ENCODE measurements at regions not wholly inside any gene's neighbourhood (a gene's known extent, or its start where the extent isn't known, plus 50 kb on each side); places are given as distances from the start of the nearest gene placed in this dataset.

GRCh38 chr2:18647731-18648130 lies 58.4 kb upstream of the NT5C1B start:
- no peak for TF ChIP-seq CTCF (IDR thresholded peaks at IDR 0.05)
- intact Hi-C loops (cut with DNase I, micrococcal nuclease): no loop called here
- H3K9me3 ChIP-seq (ENCODE audit: control insufficient read depth in 1 of 2, insufficient read depth in 1 of 2, low read length in 2 of 2): no peaks in the 10 kb centered on the region
- Mint-ChIP-seq H3K9me3 (no peaks in the 10 kb centered on the region), H3K36me3 (ENCODE audit: low read depth) (peaks cover 46% of the 10 kb centered on the region), H3K4me3 (no peak overlapping the region), H3K27me3 (no peaks in the 10 kb centered on the region), H3K4me1 (ENCODE audit: low read depth) (no peaks in the 10 kb centered on the region), H3K27ac (no peak overlapping the region)
- no peak overlapping the region for H3K27ac ChIP-seq (ENCODE audit: low read depth in 1 of 2, low read length in 2 of 2)
- H3K4me3 ChIP-seq (ENCODE audit: low read length): no peak overlapping the region
- ChIA-PET CTCF (no interaction called here), POLR2A (no interaction called here)
- H3K4me1 ChIP-seq (ENCODE audit: insufficient read depth, low read length): no peaks in the 10 kb centered on the region
- no peaks in the 10 kb centered on the region for H3K27me3 ChIP-seq (ENCODE audit: control insufficient read depth in 1 of 2, insufficient read depth in 2 of 2, low read length in 2 of 2)
- DNase-seq: no peak
- ATAC-seq (ENCODE audit: poor library complexity): no peak
- no peaks in the 10 kb centered on the region for H3K36me3 ChIP-seq (ENCODE audit: insufficient read depth, low read length)

- H3K36me3 Mint-ChIP-seq (ENCODE audit: low read depth): peaks cover 59% of the 10 kb centered on the region
- no peak overlapping the region for H3K4me3 Mint-ChIP-seq
- no peak for DNase-seq
- no peaks in the 10 kb centered on the region for H3K27me3 Mint-ChIP-seq
- no peak for TF ChIP-seq CTCF (IDR thresholded peaks at IDR 0.05)
- H3K4me3 ChIP-seq (ENCODE audit: low read length): no peak overlapping the region
- no peaks in the 10 kb centered on the region for H3K36me3 ChIP-seq (ENCODE audit: insufficient read depth, low read length)
- no peaks in the 10 kb centered on the region for H3K4me1 ChIP-seq (ENCODE audit: insufficient read depth, low read length)
- H3K4me1 Mint-ChIP-seq (ENCODE audit: low read depth): no peaks in the 10 kb centered on the region
- H3K27ac ChIP-seq (ENCODE audit: low read depth in 1 of 2, low read length in 2 of 2): no peak overlapping the region
- intact Hi-C loops (cut with DNase I, micrococcal nuclease): no loop called here
- ChIA-PET POLR2A (no interaction called here), CTCF (no interaction called here)
- ATAC-seq (ENCODE audit: poor library complexity): no peak
- H3K9me3 Mint-ChIP-seq: no peaks in the 10 kb centered on the region
- H3K9me3 ChIP-seq (ENCODE audit: control insufficient read depth in 1 of 2, insufficient read depth in 1 of 2, low read length in 2 of 2): no peaks in the 10 kb centered on the region
- no peak overlapping the region for H3K27ac Mint-ChIP-seq
- no peaks in the 10 kb centered on the region for H3K27me3 ChIP-seq (ENCODE audit: control insufficient read depth in 1 of 2, insufficient read depth in 2 of 2, low read length in 2 of 2)
Observed at GRCh38 chr2:18645315-18645714, 55.9 kb upstream of the NT5C1B start.

- intact Hi-C loops (cut with DNase I, micrococcal nuclease): no loop called here
- POLR2A ChIA-PET: no interaction called here
- no peaks in the 10 kb centered on the region for H3K36me3 ChIP-seq (ENCODE audit: insufficient read depth, low read length)
- CTCF ChIA-PET: no interaction called here
- Mint-ChIP-seq H3K36me3 (ENCODE audit: low read depth) (peaks cover 65% of the 10 kb centered on the region), H3K27ac (no peak overlapping the region), H3K9me3 (no peaks in the 10 kb centered on the region), H3K27me3 (no peaks in the 10 kb centered on the region), H3K4me1 (ENCODE audit: low read depth) (no peaks in the 10 kb centered on the region), H3K4me3 (no peak overlapping the region)
- H3K27me3 ChIP-seq (ENCODE audit: control insufficient read depth in 1 of 2, insufficient read depth in 2 of 2, low read length in 2 of 2): no peaks in the 10 kb centered on the region
- DNase-seq (no peak), ATAC-seq (ENCODE audit: poor library complexity) (no peak)
- no peak overlapping the region for H3K27ac ChIP-seq (ENCODE audit: low read depth in 1 of 2, low read length in 2 of 2)
- no peak overlapping the region for H3K4me3 ChIP-seq (ENCODE audit: low read length)
- H3K9me3 ChIP-seq (ENCODE audit: control insufficient read depth in 1 of 2, insufficient read depth in 1 of 2, low read length in 2 of 2): peaks cover 0 to 8% of the 10 kb centered on the region in 2 experiments
- H3K4me1 ChIP-seq (ENCODE audit: insufficient read depth, low read length): no peaks in the 10 kb centered on the region
- TF ChIP-seq CTCF (IDR thresholded peaks at IDR 0.05): no peak
Observed at GRCh38 chr2:18644115-18644462, 54.7 kb upstream of the NT5C1B start.
